Prostate gland (tissue), 2 donors: ENCODE measurements at regions not wholly inside any gene's neighbourhood (a gene's known extent, or its start where the extent isn't known, plus 50 kb on each side); places are given as distances from the start of the nearest gene placed in this dataset.
A peak's percentile ranks its signal among the peaks of the same experiment; 100 is the strongest.

ENCODE experiments used
- DNase-seq: peaks from one replicate; pipeline ENCODE4 v3.0.0-alpha.2; 2019; ENCODE audit warnings: low spot score
- H3K27ac ChIP-seq, 2 donors: fragments of 200-600 bp; sonication (generic); 2 replicates each; pipeline ENCODE4 v1.5.1; 2017 to 2019
- H3K27me3 ChIP-seq: fragments of 200-600 bp; sonication (generic); replicated peaks from 2 replicates; pipeline ENCODE4 v1.5.1; 2019; ENCODE audit not compliant: insufficient read depth
- H3K36me3 ChIP-seq, 2 donors: fragments of 200-600 bp; sonication (generic); 1 replicate in 1 of 2; 2 replicates in 1 of 2; pipeline versions ENCODE4 v1.5.1 to v1.8.1; 2017 to 2019
- H3K4me1 ChIP-seq: fragments of 200-600 bp; sonication (generic); replicated peaks from 2 replicates; pipeline ENCODE4 v1.5.1; 2019
- H3K4me3 ChIP-seq, 2 donors: fragments of 200-600 bp; sonication (generic); 2 replicates each; pipeline ENCODE4 v1.5.1; 2017 to 2019
- H3K9me3 ChIP-seq: fragments of 200-600 bp; sonication (generic); 2 replicates; pipeline ENCODE4 v1.5.1; 2017
- CTCF ChIP-seq, 4 experiments: fragments of 200-600 bp in 2 of 4; fragments of 450-650 bp in 2 of 4; sonication (generic) in 2 of 4; IDR thresholded peaks; 1 replicate in 3 of 4; 2 replicates in 1 of 4; pipeline ENCODE4 v1.5.1; 2016 to 2019; ENCODE audit warnings: antibody characterized with exemption in 4 of 4, mild to moderate bottlenecking in 2 of 4, moderate library complexity in 2 of 4
- POLR2A ChIP-seq: fragments of 450-650 bp; IDR thresholded peaks from one replicate; pipeline ENCODE4 v1.6.1; 2016; ENCODE audit warnings: antibody characterized with exemption, mild to moderate bottlenecking
- POLR2AphosphoS5 ChIP-seq: sonication (generic); formaldehyde crosslinking; IDR thresholded peaks from one replicate; pipeline ENCODE4 v1.6.1; 2017; ENCODE audit warnings: antibody characterized with exemption
- WGBS: methylation state at CpG from one replicate; pipeline ENCODE4 v1.1.5; 2018; 5-methylcytosine and 5-hydroxymethylcytosine counted together
- intact Hi-C: fragments of 100-400 bp; cut with DNase I; formaldehyde crosslinking; loops from one replicate; pipeline ENCODE4 v1.14.2; 2022

- 77% methylated on average over 2 of the region's 2 CpGs for WGBS
- intact Hi-C loops: no loop called here
- TF ChIP-seq POLR2AphosphoS5: no peak
- no peak for TF ChIP-seq CTCF (IDR thresholded peaks at IDR 0.05)
- no peak for TF ChIP-seq POLR2A
Measured at GRCh38 chr20:60295214-60295613, 337.0 kb downstream of the CDH26 start.

GRCh38 chr20:60297649-60298048, 339.4 kb downstream of the CDH26 start:
- Histone ChIP-seq H3K4me1 (peaks cover 7% of the 10 kb centered on the region), H3K9me3 (no peaks in the 10 kb centered on the region), H3K27ac (no peak overlapping the region), H3K4me3 (no peak overlapping the region), H3K36me3 (no peaks in the 10 kb centered on the region), H3K27me3 (no peaks in the 10 kb centered on the region)
- DNase-seq: peak; percentile 21
- intact Hi-C loops: no loop called here
- WGBS: 55% methylated on average over 9 of the region's 9 CpGs
- TF ChIP-seq CTCF (IDR thresholded peaks at IDR 0.05) (no peak), POLR2AphosphoS5 (no peak), POLR2A (no peak)

More at GRCh38 chr20:60295214-60295613, 337.0 kb downstream of the CDH26 start:
- Histone ChIP-seq H3K36me3 (no peaks in the 10 kb centered on the region), H3K4me1 (peaks cover 7% of the 10 kb centered on the region), H3K9me3 (no peaks in the 10 kb centered on the region), H3K27me3 (no peaks in the 10 kb centered on the region), H3K4me3 (no peak overlapping the region), H3K27ac (no peak overlapping the region)
- DNase-seq: no peak

DNA sequence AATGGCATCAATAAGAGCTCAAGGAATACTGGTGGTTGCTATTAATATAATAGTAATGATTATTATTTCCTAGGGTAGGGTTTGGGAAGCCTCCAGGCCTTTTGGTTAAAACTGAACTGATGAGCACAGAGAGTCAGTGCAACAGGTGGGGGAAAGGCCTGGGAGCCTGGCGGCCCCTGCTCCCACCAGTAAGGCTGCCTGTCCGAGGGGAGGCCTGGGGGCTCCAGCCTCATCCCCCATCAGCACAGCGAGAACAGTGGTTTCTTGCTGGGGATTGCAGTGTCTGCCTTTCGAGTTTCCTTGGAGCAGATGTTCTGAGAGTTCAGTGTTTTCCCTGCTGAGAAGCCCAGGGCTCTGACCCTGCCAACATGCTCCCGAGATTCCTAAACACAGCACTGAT, 340.4 kb downstream of the CDH26 start:
- H3K9me3 ChIP-seq: no peaks in the 10 kb centered on the region
- no peak overlapping the region for H3K4me3 ChIP-seq
- intact Hi-C loops: no loop called here
- H3K36me3 ChIP-seq: no peaks in the 10 kb centered on the region
- WGBS: 81% methylated on average over 5 of the region's 5 CpGs
- no peaks in the 10 kb centered on the region for H3K27me3 ChIP-seq
- no peak overlapping the region for H3K27ac ChIP-seq
- H3K4me1 ChIP-seq: peaks cover 7% of the 10 kb centered on the region
- no peak for TF ChIP-seq POLR2AphosphoS5
- TF ChIP-seq POLR2A: no peak
- no peak for TF ChIP-seq CTCF (IDR thresholded peaks at IDR 0.05)
- DNase-seq: no peak

- Histone ChIP-seq H3K4me1 (peaks cover 7% of the 10 kb centered on the region), H3K27ac (peak overlapping the region in 1 of 2 donors; percentile 1), H3K4me3 (no peak overlapping the region), H3K9me3 (no peaks in the 10 kb centered on the region), H3K36me3 (no peaks in the 10 kb centered on the region), H3K27me3 (no peaks in the 10 kb centered on the region)
- WGBS: 26% methylated on average over 12 of the region's 12 CpGs
- intact Hi-C loops: no loop called here
- DNase-seq: peak; percentile 13
- TF ChIP-seq CTCF (IDR thresholded peaks at IDR 0.05): no peak
- no peak for TF ChIP-seq POLR2AphosphoS5
- no peak for TF ChIP-seq POLR2A
Measured at GRCh38 chr20:60299951-60300350, 341.7 kb downstream of the CDH26 start.

GRCh38 chr20:60300374-60300773, 342.2 kb downstream of the CDH26 start:
- H3K27ac ChIP-seq: no peak overlapping the region
- peaks cover 7% of the 10 kb centered on the region for H3K4me1 ChIP-seq
- H3K36me3 ChIP-seq: no peaks in the 10 kb centered on the region
- no peak for DNase-seq
- no peak overlapping the region for H3K4me3 ChIP-seq
- intact Hi-C loops: no loop called here
- 31% methylated on average over 3 of the region's 3 CpGs for WGBS
- no peaks in the 10 kb centered on the region for H3K27me3 ChIP-seq
- no peak for TF ChIP-seq CTCF (IDR thresholded peaks at IDR 0.05)
- TF ChIP-seq POLR2AphosphoS5: no peak
- TF ChIP-seq POLR2A: no peak
- no peaks in the 10 kb centered on the region for H3K9me3 ChIP-seq
